ENCODE measurements at regions not wholly inside any gene's neighbourhood (a gene's known extent, or its start where the extent isn't known, plus 50 kb on each side); places are given as distances from the start of the nearest gene placed in this dataset.

GRCh38 chr3:194935061-194935460 is 249.4 kb downstream of the FAM43A start:
- H3K23ac ChIP-seq (ENCODE audit: insufficient read length, low read depth, low read length) = no peak overlapping the region
- no peak overlapping the region for H4K5ac ChIP-seq (ENCODE audit: insufficient read length, low read depth, low read length)
- no peaks in the 10 kb centered on the region for H3K4me1 ChIP-seq (ENCODE audit: insufficient read depth, low read length)
- H3K9ac ChIP-seq (ENCODE audit: extremely low read depth, insufficient read length, low read length) = no peak overlapping the region
- H3K23me2 ChIP-seq (ENCODE audit: insufficient read length, low read depth, low read length, poor library complexity, severe bottlenecking) = no peaks in the 10 kb centered on the region
- no peak overlapping the region for H2BK12ac ChIP-seq (ENCODE audit: insufficient read length, low read depth, low read length)
- H2AFZ ChIP-seq (ENCODE audit: low read length) = no peak overlapping the region
- no CpG with 5 or more reads among the region's 4 CpGs for WGBS (ENCODE audit: extremely low coverage, insufficient read length, low lambda C conversion rate)
- Mint-ChIP-seq H3K27ac (no peak overlapping the region), H3K4me1 (peaks cover 8 to 12% of the 10 kb centered on the region in 2 experiments), H3K36me3 (ENCODE audit: insufficient read depth in 1 of 3, low read depth in 3 of 3) (peaks cover 0 to 3% (median 0%) of the 10 kb centered on the region in 3 experiments; a peak in 3 of 7 replicates), H3K4me3 (no peak overlapping the region), H3K27me3 (ENCODE audit: low read depth) (peaks cover 3% of the 10 kb centered on the region), H3K9me3 (peaks cover 7 to 12% of the 10 kb centered on the region in 2 experiments; a peak in 3 of 5 replicates)
- no peak overlapping the region for H2AK5ac ChIP-seq (ENCODE audit: insufficient read length, low read length)
- no peak overlapping the region for H3K4ac ChIP-seq (ENCODE audit: low read depth, low read length)
- H3K56ac ChIP-seq (ENCODE audit: insufficient read length, low read depth, low read length) = no peak overlapping the region
- H3K14ac ChIP-seq (ENCODE audit: insufficient read depth, low read length) = no peak overlapping the region
- no peak overlapping the region for H2BK5ac ChIP-seq (ENCODE audit: insufficient read length, low read length)
- H2BK120ac ChIP-seq (ENCODE audit: low read depth, low read length, poor library complexity, severe bottlenecking) = no peak overlapping the region
- H3K79me1 ChIP-seq (ENCODE audit: insufficient read depth, low read depth, low read length, poor library complexity, severe bottlenecking) = no peaks in the 10 kb centered on the region
- no peak overlapping the region for H3T11ph ChIP-seq (ENCODE audit: low read length)
- H2BK15ac ChIP-seq (ENCODE audit: low read depth, low read length) = no peak overlapping the region
- H2BK20ac ChIP-seq (ENCODE audit: low read depth, low read length, poor library complexity, severe bottlenecking) = no peak overlapping the region
- no peak overlapping the region for H3K4me2 ChIP-seq (ENCODE audit: insufficient read depth, insufficient read length, low read length)
- DNase-seq = no peak
- no peak overlapping the region for H3K27ac ChIP-seq (ENCODE audit: insufficient read length, low read depth, low read length)
- no peak overlapping the region for H4K8ac ChIP-seq (replicated peaks; ENCODE audit: insufficient read length, low read depth, low read length)
- no peak overlapping the region for H3K18ac ChIP-seq (ENCODE audit: insufficient read length, low read depth, low read length)
- H3K9me3 ChIP-seq (ENCODE audit: control insufficient read depth, low read depth, low read length) = no peaks in the 10 kb centered on the region
- no peaks in the 10 kb centered on the region for H4K20me1 ChIP-seq (ENCODE audit: control insufficient read depth, insufficient read depth, insufficient read length)
- TF ChIP-seq, protein P1, sequence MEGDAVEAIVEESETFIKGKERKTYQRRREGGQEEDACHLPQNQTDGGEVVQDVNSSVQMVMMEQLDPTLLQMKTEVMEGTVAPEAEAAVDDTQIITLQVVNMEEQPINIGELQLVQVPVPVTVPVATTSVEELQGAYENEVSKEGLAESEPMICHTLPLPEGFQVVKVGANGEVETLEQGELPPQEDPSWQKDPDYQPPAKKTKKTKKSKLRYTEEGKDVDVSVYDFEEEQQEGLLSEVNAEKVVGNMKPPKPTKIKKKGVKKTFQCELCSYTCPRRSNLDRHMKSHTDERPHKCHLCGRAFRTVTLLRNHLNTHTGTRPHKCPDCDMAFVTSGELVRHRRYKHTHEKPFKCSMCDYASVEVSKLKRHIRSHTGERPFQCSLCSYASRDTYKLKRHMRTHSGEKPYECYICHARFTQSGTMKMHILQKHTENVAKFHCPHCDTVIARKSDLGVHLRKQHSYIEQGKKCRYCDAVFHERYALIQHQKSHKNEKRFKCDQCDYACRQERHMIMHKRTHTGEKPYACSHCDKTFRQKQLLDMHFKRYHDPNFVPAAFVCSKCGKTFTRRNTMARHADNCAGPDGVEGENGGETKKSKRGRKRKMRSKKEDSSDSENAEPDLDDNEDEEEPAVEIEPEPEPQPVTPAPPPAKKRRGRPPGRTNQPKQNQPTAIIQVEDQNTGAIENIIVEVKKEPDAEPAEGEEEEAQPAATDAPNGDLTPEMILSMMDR (conservative IDR thresholded peaks at IDR 0.05) = no peak
- H3K79me2 ChIP-seq (ENCODE audit: insufficient read depth, low read length) = no peaks in the 10 kb centered on the region
- H4K91ac ChIP-seq (ENCODE audit: insufficient read length, low read depth, low read length) = no peak overlapping the region
- no peaks in the 10 kb centered on the region for H3K27me3 ChIP-seq (ENCODE audit: insufficient read depth, low read length)
